ENCODE measurements at regions not wholly inside any gene's neighbourhood (a gene's known extent, or its start where the extent isn't known, plus 50 kb on each side); places are given as distances from the start of the nearest gene placed in this dataset.
"Not testable (repeated sequence)": the region's sequence is repeated elsewhere in the genome, so short reads cannot be mapped to it uniquely, and the experiment has no call there.

GRCh38 chr5:82719368-82719767 lies 357.8 kb downstream of the TMEM167A start:
- Mint-ChIP-seq H3K27ac (no peak overlapping the region), H3K4me3 (no peak overlapping the region), H3K4me1 (ENCODE audit: unreplicated experiment) (peaks cover 7% of the 10 kb centered on the region), H3K9me3 (no peaks in the 10 kb centered on the region), H3K27me3 (no peaks in the 10 kb centered on the region), H3K36me3 (no peaks in the 10 kb centered on the region)
- no peak for TF ChIP-seq CTCF (conservative IDR thresholded peaks at IDR 0.05)
- no peak for DNase-seq (ENCODE audit: extremely low spot score, unreplicated experiment)

- Mint-ChIP-seq H3K27ac (no peak overlapping the region), H3K36me3 (no peaks in the 10 kb centered on the region), H3K4me1 (ENCODE audit: unreplicated experiment) (peaks cover 7% of the 10 kb centered on the region), H3K27me3 (no peaks in the 10 kb centered on the region), H3K4me3 (no peak overlapping the region), H3K9me3 (no peaks in the 10 kb centered on the region)
- TF ChIP-seq CTCF (conservative IDR thresholded peaks at IDR 0.05), result no peak
- no peak for DNase-seq (ENCODE audit: extremely low spot score, unreplicated experiment)
Observed at GRCh38 chr5:82717738-82718137, 359.5 kb downstream of the TMEM167A start.

- H3K27me3 Mint-ChIP-seq; H3K9me3 Mint-ChIP-seq; H3K27ac Mint-ChIP-seq; H3K4me3 Mint-ChIP-seq; H3K36me3 Mint-ChIP-seq; DNase-seq (ENCODE audit: extremely low spot score, unreplicated experiment): not testable (repeated sequence)
- peaks cover 15% of the 10 kb centered on the region for H3K4me1 Mint-ChIP-seq (ENCODE audit: unreplicated experiment)
Observed at GRCh38 chr5:82714732-82715131, 362.5 kb downstream of the TMEM167A start.

- Mint-ChIP-seq H3K36me3 (no peaks in the 10 kb centered on the region), H3K4me3 (no peak overlapping the region), H3K9me3 (no peaks in the 10 kb centered on the region), H3K4me1 (ENCODE audit: unreplicated experiment) (peaks cover 11% of the 10 kb centered on the region), H3K27me3 (no peaks in the 10 kb centered on the region), H3K27ac (no peak overlapping the region)
- no peak for DNase-seq (ENCODE audit: extremely low spot score, unreplicated experiment)
- TF ChIP-seq CTCF (conservative IDR thresholded peaks at IDR 0.05), result no peak
Observed at GRCh38 chr5:82713811-82714210, 363.4 kb downstream of the TMEM167A start.

- Mint-ChIP-seq H3K36me3 (no peaks in the 10 kb centered on the region), H3K4me1 (ENCODE audit: unreplicated experiment) (peaks cover 11% of the 10 kb centered on the region), H3K27ac (no peak overlapping the region), H3K4me3 (no peak overlapping the region), H3K27me3 (no peaks in the 10 kb centered on the region), H3K9me3 (no peaks in the 10 kb centered on the region)
- DNase-seq (ENCODE audit: extremely low spot score, unreplicated experiment), result no peak
- TF ChIP-seq CTCF (conservative IDR thresholded peaks at IDR 0.05), result no peak
Observed at GRCh38 chr5:82707741-82708140, 369.5 kb downstream of the TMEM167A start.

- Mint-ChIP-seq H3K36me3 (no peaks in the 10 kb centered on the region), H3K27me3 (no peaks in the 10 kb centered on the region), H3K4me1 (ENCODE audit: unreplicated experiment) (no peaks in the 10 kb centered on the region), H3K9me3 (no peaks in the 10 kb centered on the region), H3K27ac (no peak overlapping the region), H3K4me3 (no peak overlapping the region)
- no peak for TF ChIP-seq CTCF (conservative IDR thresholded peaks at IDR 0.05)
- DNase-seq (ENCODE audit: extremely low spot score, unreplicated experiment), result no peak
Observed at GRCh38 chr5:82704381-82704780, 372.8 kb downstream of the TMEM167A start.

All from type B pancreatic cell (in vitro differentiated cells).